Gastroesophageal sphincter (tissue), 4 donors: ENCODE measurements at regions not wholly inside any gene's neighbourhood (a gene's known extent, or its start where the extent isn't known, plus 50 kb on each side); places are given as distances from the start of the nearest gene placed in this dataset.

Experiments
- ATAC-seq: fragments of 150-250 bp; one replicate; pipeline ENCODE4 v1.9.1; 2016; ENCODE audit warnings: mild to moderate bottlenecking, moderate library complexity
- H3K27ac ChIP-seq, 4 donors: fragments of 200-600 bp; sonication (generic) in 3 of 4; 1 replicate in 3 of 4; 2 replicates in 1 of 4; pipeline ENCODE4 v1.5.1; 2016 to 2019
- H3K27me3 ChIP-seq: fragments of 200-600 bp; sonication (generic); one replicate; pipeline ENCODE4 v1.5.1; 2019
- H3K36me3 ChIP-seq, 2 donors: fragments of 200-600 bp; sonication (generic); one replicate each; pipeline ENCODE4 v1.5.1; 2019; ENCODE audit warnings: control low read depth in 1 of 2
- H3K4me1 ChIP-seq, 3 donors: fragments of 200-600 bp; sonication (generic); 1 replicate in 2 of 3; 2 replicates in 1 of 3; pipeline ENCODE4 v1.5.1; 2016 to 2019; ENCODE audit warnings: control low read depth in 2 of 3
- H3K4me3 ChIP-seq, 2 donors: fragments of 200-600 bp; sonication (generic); one replicate each; pipeline ENCODE4 v1.5.1; 2019; ENCODE audit warnings: mild to moderate bottlenecking in 1 of 2, moderate library complexity in 1 of 2
- H3K9me3 ChIP-seq, 3 donors: fragments of 200-600 bp; sonication (generic); one replicate each; pipeline ENCODE4 v1.5.1; 2017 to 2019; ENCODE audit warnings: control low read depth in 2 of 3
- EP300 ChIP-seq: sonication (generic); formaldehyde crosslinking; IDR thresholded peaks from one replicate; pipeline ENCODE4 v1.6.1; 2017; ENCODE audit warnings: antibody characterized with exemption, mild to moderate bottlenecking
- POLR2A ChIP-seq, 2 donors: fragments of 450-650 bp; IDR thresholded peaks; one replicate each; pipeline ENCODE4 v1.6.1; 2017; ENCODE audit warnings: antibody characterized with exemption in 2 of 2, mild to moderate bottlenecking in 2 of 2, moderate library complexity in 1 of 2
- POLR2AphosphoS5 ChIP-seq: sonication (generic); formaldehyde crosslinking; IDR thresholded peaks from one replicate; pipeline ENCODE4 v1.6.1; 2017; ENCODE audit warnings: antibody characterized with exemption
- WGBS, 2 donors: methylation state at CpG; one replicate each; pipeline ENCODE4 v1.1.5; 2018; ENCODE audit warnings: low coverage in 1 of 2; 5-methylcytosine and 5-hydroxymethylcytosine counted together
- TF ChIP-seq, protein P1 (sequence below), 4 experiments: fragments of 200-600 bp in 2 of 4; fragments of 450-650 bp in 2 of 4; sonication (generic) in 1 of 4; IDR thresholded peaks; one replicate each; pipeline ENCODE4 v1.5.1; 2017 to 2019; ENCODE audit warnings: antibody characterized with exemption in 4 of 4, mild to moderate bottlenecking in 2 of 4, moderate library complexity in 2 of 4

DNA sequence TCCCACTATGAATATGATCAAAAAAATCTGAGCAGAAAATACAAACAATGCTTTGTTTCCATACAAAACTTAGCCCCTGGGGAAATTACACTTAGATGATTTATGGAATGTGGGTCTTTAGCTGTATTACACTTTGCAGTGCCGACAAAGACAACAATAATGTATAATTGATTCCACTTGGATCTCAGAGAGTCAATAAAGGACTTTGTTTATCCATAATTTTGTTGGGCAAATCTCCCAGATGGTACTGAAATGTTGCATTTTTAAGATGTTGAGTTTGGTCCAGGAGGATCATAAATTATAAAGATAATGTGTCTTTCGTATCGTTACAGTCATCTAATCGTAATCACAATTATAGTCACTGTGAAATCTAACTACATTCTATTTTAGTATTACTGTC lies 66.9 kb upstream of the DOCK1 start:
- H3K36me3 ChIP-seq: no peaks in the 10 kb centered on the region
- 28 to 43% methylated on average over 4 of the region's 4 CpGs for WGBS, 2 donors
- no peaks in the 10 kb centered on the region for H3K4me1 ChIP-seq
- no peak for ATAC-seq
- H3K4me3 ChIP-seq: no peak overlapping the region
- no peaks in the 10 kb centered on the region for H3K9me3 ChIP-seq
- H3K27ac ChIP-seq: no peak overlapping the region
- no peaks in the 10 kb centered on the region for H3K27me3 ChIP-seq
- TF ChIP-seq POLR2AphosphoS5: no peak
- TF ChIP-seq POLR2A (IDR thresholded peaks at IDR 0.05): no peak
- TF ChIP-seq, protein P1, sequence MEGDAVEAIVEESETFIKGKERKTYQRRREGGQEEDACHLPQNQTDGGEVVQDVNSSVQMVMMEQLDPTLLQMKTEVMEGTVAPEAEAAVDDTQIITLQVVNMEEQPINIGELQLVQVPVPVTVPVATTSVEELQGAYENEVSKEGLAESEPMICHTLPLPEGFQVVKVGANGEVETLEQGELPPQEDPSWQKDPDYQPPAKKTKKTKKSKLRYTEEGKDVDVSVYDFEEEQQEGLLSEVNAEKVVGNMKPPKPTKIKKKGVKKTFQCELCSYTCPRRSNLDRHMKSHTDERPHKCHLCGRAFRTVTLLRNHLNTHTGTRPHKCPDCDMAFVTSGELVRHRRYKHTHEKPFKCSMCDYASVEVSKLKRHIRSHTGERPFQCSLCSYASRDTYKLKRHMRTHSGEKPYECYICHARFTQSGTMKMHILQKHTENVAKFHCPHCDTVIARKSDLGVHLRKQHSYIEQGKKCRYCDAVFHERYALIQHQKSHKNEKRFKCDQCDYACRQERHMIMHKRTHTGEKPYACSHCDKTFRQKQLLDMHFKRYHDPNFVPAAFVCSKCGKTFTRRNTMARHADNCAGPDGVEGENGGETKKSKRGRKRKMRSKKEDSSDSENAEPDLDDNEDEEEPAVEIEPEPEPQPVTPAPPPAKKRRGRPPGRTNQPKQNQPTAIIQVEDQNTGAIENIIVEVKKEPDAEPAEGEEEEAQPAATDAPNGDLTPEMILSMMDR (IDR thresholded peaks at IDR 0.05): no peak
- TF ChIP-seq EP300: no peak

DNA sequence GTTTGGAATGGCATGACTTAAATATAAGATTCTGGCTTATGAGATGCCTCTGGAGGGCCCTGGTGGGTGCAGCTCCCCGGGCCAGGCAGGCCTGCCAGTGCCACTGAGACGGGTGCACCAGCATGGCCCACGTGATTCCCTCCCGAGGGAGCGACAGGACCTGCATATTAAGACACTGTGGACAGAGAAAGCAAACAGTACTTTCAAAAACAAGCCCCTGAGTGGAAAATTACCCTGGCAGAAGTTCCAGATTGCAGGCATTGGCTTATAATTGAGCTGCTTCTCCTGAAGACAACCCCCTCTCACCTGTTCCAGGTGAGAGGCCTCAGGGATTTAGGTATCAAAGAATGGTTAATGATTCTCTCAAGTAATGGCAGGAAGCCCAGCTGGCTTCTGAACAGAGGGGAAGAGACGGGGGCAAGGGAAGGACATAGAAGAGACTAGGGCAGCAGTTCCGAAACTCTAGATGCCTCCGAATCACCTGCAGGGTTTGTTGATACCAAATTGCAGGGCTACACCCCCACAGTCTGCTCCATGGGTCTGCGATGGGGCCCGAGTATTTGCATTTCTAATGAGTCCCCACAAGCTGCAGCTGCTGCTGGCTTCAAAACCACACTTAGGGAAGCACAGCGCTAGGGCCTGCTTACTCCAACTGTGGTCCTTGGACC lies 66.0 kb upstream of the DOCK1 start:
- no peaks in the 10 kb centered on the region for H3K27me3 ChIP-seq
- TF ChIP-seq EP300 (no peak), POLR2A (IDR thresholded peaks at IDR 0.05) (no peak), POLR2AphosphoS5 (no peak)
- TF ChIP-seq, protein P1 (IDR thresholded peaks at IDR 0.05): no peak
- H3K4me3 ChIP-seq: no peak overlapping the region
- no peaks in the 10 kb centered on the region for H3K4me1 ChIP-seq
- no peaks in the 10 kb centered on the region for H3K36me3 ChIP-seq
- ATAC-seq: no peak
- no peak overlapping the region for H3K27ac ChIP-seq
- WGBS, 2 donors: 40% methylated on average over 2 of the region's 11 CpGs; no CpG with 5 or more reads in 1 of the 2 donors
- no peaks in the 10 kb centered on the region for H3K9me3 ChIP-seq

DNA sequence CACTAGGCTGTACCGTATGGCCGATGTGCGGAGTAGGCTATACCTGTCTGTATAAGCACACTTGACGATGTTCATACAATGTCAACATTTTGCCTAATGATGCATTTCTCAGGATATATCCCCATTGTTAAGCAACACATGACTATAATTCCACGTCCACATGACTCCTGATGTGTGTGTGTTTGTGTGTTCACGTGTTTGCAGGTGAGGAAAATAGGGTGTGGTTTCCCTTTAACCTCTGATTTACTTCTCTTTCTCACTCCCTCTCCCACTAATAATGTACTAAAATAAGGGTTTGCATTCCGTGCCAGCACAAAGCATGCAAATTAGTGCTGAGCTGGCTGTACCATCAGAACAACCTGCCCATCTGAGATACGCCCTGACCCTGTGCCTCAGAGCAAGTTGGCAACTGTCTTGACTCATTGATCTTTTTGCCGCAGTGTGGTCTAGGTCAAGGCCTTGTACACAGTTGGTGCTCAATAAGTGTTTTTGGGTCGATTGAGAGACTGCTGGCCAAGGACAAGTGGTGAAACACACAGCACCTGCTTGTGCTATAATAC lies 64.6 kb upstream of the DOCK1 start:
- no peak for ATAC-seq
- Histone ChIP-seq H3K27ac (no peak overlapping the region), H3K27me3 (no peaks in the 10 kb centered on the region), H3K4me3 (no peak overlapping the region), H3K4me1 (no peaks in the 10 kb centered on the region), H3K36me3 (no peaks in the 10 kb centered on the region), H3K9me3 (no peaks in the 10 kb centered on the region)
- TF ChIP-seq EP300 (no peak), POLR2A (IDR thresholded peaks at IDR 0.05) (no peak), POLR2AphosphoS5 (no peak)
- TF ChIP-seq, protein P1 (IDR thresholded peaks at IDR 0.05): no peak
- 70 to 73% methylated on average over 3 to 4 of the region's 10 CpGs for WGBS, 2 donors

DNA sequence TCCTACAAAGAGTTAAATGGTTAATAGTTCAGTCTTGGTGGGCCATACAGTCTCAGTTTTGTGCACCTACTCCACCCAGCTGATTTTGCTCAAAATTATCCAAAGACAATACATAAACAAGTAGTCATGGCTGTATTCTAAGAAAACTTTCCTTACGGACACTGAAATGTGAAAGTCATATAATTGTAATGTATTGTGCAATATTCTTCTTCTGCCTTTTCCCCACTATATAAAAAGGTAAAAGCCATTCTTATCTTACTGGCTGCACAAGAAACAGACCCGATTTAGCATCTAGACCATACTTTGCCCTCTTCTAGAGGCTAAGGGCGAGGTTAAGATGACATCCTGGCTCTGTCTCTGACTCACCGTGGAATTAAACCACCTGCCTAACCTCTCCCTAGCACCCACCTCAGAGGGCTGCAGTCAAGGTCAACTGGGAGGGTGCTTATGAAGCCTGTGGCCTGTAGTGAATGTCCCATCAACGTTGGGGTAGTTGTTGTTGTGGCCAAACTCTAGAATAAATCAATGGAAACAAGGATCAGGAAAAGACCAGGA lies 63.8 kb upstream of the DOCK1 start:
- Histone ChIP-seq H3K4me1 (no peaks in the 10 kb centered on the region), H3K36me3 (no peaks in the 10 kb centered on the region), H3K9me3 (no peaks in the 10 kb centered on the region), H3K4me3 (no peak overlapping the region), H3K27ac (no peak overlapping the region), H3K27me3 (no peaks in the 10 kb centered on the region)
- TF ChIP-seq POLR2AphosphoS5 (no peak), POLR2A (IDR thresholded peaks at IDR 0.05) (no peak), EP300 (no peak)
- TF ChIP-seq, protein P1 (IDR thresholded peaks at IDR 0.05): no peak
- WGBS, 2 donors: 45 to 83% methylated on average over 2 to 3 of the region's 5 CpGs
- ATAC-seq: no peak

DNA sequence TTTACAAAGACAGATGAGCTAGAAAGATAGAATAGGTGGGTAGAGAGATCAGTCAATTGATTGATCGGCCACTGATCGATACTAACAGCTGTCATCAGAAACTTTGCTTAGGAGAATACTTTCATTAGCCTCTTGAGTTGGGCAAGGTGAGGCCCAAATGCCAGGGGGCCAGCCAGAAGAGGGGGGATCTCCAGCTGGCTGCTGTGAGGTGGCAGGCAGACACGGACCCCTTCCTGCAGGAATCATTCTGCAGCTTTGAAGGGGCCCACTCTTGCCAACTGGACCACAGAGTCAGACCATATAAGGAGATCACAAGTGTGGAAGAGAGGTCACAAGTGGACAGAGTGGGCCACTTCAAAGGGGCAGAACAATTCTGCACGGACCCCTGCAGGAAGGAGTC lies 62.9 kb upstream of the DOCK1 start:
- 70 to 83% methylated on average over 2 to 3 of the region's 4 CpGs for WGBS, 2 donors
- Histone ChIP-seq H3K9me3 (no peaks in the 10 kb centered on the region), H3K27ac (no peak overlapping the region), H3K27me3 (no peaks in the 10 kb centered on the region), H3K4me1 (no peaks in the 10 kb centered on the region), H3K36me3 (no peaks in the 10 kb centered on the region), H3K4me3 (no peak overlapping the region)
- TF ChIP-seq, protein P1 (IDR thresholded peaks at IDR 0.05): no peak
- TF ChIP-seq POLR2AphosphoS5 (no peak), POLR2A (IDR thresholded peaks at IDR 0.05) (no peak), EP300 (no peak)
- ATAC-seq: no peak
